Stimulated activated CD4-positive, alpha-beta T cell treated with anti-CD3 and anti-CD28 coated beads, Interleukin-12 subunit alpha, Interleukin-12 subunit beta, amount 100 ng/mL, for 48 hours (primary cell): ENCODE measurements at regions not wholly inside any gene's neighbourhood (a gene's known extent, or its start where the extent isn't known, plus 50 kb on each side); places are given as distances from the start of the nearest gene placed in this dataset.

Source experiments
- DNase-seq, 3 donors: peaks; one replicate each; pipeline ENCODE4 v3.0.0-alpha.2; 2020; ENCODE audit warnings: low read depth in 2 of 3, low spot score in 1 of 3

- DNase-seq: no peak
Measured at GRCh38 chr10:109529258-109529657, 394.1 kb downstream of the XPNPEP1 start.

DNA sequence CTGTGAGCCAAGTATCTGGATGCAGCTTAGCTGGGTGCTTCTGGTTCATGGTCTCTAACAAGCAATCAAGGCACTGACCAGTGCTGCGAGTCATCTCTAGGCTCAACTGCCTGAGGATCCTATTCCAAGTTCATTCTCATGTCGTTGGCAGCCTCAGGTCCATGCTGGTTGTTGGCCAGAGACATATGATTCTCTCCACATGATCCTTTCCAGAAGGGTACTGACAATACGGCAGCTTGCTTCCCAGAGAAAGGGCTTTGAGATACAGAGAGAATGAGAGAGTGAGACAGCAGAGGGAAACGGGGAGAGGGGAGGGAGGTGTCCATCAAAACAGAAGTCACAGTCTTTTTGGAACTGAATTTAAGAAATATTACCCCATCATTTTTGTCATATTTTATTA, 405.6 kb downstream of the XPNPEP1 start:
- DNase-seq: no peak

GRCh38 chr10:109504401-109504800, 418.9 kb downstream of the XPNPEP1 start:
- DNase-seq: no peak

- DNase-seq: no peak
Measured at GRCh38 chr10:109487691-109488090, 435.6 kb downstream of the XPNPEP1 start.

GRCh38 chr10:109480836-109481235, 442.5 kb downstream of the XPNPEP1 start:
- no peak for DNase-seq

GRCh38 chr10:109475711-109476421, 447.4 kb downstream of the XPNPEP1 start:
- DNase-seq: no peak

DNA sequence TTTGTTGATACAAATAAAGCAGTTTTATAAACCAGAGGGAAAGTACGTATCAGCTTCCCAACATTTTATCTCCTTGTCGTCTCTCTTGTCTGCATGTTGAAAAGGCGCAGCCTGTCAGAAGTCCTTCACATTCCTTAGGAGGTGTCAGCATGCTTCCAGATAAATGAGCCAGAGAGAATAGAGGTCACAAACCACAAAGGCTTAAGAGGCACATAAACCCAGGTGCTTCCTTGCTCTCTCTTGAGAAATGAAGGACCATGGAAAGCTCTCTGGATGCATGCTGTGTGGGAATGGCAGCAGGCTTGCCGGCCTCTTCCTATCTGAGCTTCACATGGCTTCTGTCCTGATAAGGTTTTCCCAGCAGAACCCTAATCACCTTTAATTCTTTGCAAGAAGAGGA, 448.5 kb downstream of the XPNPEP1 start:
- no peak for DNase-seq

GRCh38 chr10:109474261-109474660, 449.1 kb downstream of the XPNPEP1 start:
- DNase-seq: no peak

DNA sequence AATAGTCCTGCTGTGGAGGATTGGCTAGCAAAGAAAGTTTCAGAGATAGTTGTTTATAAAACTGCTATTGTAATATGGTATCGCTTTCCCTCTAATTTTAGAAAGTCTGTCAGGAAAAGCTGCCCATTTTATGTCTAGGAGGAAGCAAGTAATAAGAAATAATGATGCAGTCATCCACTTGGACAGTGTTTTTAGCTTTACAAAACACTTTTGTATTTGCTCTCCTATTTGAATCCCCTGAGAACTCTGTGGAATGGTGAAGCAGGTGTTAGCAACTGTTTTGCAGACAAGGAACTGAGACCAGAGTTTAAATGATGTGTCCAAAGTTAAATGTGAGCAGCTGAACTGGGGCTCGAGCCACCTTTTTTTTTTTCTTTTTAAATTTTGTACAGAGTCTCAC, 455.8 kb downstream of the XPNPEP1 start:
- DNase-seq: no peak

DNA sequence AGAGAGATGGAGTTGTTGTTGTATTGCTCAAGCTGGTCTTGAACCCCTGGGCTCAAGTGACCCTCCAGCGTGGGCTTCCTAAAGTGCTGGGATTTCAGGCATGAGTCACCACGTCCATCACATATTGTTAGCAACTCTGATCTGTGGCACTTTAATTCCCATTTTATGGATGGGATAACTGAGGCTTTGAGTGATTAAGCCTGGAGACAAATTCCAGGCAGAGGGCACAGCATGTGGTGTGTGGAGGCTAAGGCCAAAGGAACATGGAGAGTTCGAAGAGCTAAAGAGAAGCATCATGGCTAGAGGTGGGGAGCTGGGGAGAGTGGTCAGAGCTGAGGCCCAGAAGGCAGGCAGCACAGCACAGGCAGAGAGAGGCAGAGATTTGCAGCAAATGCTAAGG, 458.4 kb downstream of the XPNPEP1 start:
- no peak for DNase-seq

- DNase-seq: no peak
Measured at GRCh38 chr10:109457302-109457638, 466.0 kb downstream of the XPNPEP1 start.

DNA sequence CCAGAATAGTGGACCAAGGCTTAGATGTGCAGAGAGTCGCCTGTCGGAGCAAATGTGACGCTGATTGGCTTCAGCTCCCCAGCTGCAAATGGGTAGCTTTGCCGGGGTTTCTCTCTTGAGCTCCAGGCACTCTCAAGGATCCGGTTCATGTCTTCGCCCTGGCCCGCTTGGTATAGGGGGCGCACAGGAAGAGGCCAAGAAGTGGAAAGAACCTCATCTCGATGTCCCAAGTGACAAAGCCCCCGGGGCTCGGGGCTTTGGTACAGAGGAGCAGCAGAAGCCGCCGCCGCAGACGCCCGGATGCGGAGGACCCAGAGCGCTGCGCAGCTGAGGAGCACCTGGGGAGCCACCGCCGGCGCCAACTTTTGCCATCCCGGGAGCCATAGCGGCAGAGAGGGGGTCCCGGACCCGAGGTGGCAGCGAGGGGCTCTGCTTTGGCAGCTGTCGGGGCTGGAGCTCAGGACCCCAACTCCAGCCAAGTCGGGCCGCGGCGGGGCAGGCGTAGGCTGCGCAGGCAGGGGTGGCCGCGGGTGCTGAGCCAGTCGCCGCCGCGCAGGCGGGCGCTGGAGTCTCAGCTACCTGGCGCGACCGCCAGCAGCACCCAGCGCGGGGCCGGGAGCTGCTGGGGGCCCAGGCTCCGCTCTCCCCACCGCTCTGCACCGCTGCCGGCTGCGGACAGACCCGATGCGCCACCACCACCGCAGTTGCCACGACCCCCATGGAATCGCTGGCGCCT, 466.6 kb downstream of the XPNPEP1 start:
- no peak for DNase-seq

DNA sequence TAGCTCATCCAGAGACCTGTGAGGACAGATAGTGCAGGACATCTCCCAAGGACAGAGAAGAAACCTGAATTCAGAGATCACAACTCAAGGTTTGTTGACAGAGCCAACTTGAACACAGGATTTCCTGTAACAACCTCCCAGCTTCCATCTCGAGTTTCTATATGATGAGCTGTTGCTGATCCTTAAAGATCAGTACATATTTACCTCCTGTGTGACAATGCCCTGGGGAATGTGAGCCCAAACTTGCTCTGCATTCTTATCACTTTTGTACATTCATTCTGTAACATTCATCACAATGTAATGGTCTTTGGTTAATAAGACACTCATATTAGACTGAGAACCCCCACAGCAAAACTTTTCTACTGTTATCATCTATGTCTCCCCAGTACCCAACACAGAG, 468.6 kb downstream of the XPNPEP1 start:
- no peak for DNase-seq

- no peak for DNase-seq
Measured at GRCh38 chr10:109451879-109452278, 471.4 kb downstream of the XPNPEP1 start.

GRCh38 chr10:109450702-109451101, 472.6 kb downstream of the XPNPEP1 start:
- no peak for DNase-seq

DNA sequence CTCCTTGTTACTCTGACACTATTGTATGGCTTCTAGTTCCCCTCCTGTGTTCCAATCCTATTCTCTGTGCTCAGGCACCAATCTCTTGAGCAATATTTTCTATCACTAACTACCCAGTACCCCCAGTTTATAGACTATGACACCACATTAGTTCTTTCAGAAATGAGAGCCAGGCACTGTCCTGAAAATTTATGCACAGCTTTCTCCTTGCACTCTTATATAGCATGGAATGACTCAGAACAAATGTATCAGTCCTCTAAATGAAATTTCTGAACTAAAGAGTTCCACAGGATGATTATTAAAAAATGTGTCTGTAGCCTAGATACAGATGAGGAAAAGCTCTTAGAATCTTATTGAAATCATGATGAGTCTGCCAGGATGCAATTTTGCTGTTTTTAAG, 489.9 kb downstream of the XPNPEP1 start:
- DNase-seq: no peak

DNA sequence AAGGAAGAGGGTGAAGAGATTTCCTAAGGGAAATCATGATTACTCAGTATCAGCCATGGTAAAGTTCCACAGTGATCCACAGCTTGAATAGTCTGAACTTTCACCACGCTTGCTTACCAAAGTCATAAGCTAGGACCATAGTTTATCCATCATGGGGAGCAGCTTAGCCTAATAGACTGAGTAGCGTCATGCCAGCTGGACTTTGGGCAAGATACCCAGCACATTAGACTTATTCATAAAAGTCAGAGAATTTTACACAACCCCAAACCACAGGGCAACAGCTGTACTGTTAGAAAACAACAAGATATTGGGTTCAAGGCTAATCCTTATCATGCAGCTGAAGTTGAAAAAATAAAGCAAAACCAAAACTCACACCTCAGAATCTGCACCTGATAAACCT, 491.0 kb downstream of the XPNPEP1 start:
- DNase-seq: no peak

DNA sequence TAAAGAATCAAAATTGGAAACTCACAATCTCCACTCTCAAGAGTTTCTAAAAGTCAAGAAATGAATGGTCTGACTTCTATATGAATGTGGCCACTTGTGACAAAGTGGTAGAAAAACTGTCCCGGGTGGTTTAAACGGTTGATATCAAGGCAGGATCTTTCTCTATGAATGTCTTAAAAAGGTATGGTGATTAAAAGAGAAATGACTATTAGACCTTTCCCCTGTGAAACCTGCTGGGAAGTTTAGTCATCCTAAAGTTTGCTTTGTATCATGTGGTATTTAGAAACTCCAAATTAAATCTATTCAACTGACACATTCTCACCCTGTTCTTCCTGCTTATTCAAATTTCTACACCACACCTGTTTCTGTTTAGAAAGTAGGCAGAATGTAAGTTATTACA, 492.5 kb downstream of the XPNPEP1 start:
- no peak for DNase-seq

GRCh38 chr10:109430043-109430760, 493.1 kb downstream of the XPNPEP1 start:
- no peak for DNase-seq

DNA sequence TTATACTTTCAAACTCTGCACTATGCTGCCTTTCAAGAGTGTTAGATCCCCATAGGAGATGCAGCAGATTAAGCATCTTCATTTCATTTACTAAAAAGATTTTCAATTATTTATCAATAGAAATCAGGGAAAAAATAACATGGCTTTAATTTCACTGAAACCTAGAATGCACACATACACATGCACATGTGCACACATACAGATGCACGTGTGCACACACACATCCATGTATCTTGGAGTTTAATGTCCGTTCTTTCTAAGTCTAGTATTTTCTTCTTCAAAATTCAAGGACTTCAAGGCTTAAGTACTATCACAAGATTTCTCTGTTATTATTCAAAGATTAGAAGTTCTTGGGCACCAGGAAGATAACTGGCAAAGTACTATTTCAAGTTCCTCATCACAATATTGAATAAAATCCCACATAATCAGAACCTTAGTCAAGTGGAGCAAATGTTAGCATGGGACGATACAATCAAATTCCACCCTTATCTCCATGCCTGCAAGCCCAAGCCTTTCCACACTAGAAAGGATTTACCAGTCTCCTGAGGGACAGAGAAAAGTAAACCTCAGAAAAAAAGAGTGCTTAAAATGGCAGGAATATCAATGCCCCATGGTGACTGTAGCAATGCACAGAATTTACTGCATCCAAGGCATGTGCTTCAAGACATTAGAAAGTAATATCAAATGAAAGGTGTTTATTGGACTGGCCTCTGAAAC, 494.4 kb downstream of the XPNPEP1 start:
- no peak for DNase-seq

DNA sequence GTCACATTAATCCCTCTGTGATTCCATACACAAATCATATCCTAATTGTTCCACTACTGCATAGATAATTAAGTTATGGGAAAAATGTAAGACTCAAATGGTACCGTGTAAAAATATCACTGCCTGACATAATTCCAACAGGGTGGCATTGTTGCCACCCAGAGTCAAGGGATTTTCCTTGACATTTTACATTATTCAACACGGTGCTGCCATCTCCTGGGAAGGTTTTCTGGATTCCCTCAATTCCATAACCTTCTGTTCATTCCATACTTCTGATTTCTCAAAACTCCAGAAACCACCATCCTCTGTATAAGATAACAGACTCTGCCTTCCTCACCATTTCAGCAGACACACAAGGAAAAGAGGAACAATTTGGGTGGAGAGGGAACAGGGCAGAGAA, 495.9 kb downstream of the XPNPEP1 start:
- no peak for DNase-seq

DNA sequence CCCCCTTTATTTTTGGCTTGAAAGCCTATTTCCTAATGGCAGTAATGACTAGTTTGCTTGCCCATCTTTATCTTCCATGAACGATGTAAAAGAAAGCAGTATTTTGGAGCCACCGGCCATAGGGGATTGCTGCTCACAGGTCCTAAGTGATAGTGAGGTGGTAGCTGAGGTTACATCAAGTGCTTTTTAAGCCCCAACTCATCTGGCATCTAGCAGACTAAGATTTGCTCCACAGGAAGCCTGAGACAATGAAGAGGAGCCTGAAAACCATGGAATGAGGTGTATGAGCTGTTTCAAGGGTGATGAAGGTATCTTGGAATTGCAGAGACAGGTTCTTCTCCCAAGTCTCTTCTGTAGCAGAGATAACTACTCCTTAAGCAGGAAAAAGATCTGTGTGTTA, 496.3 kb downstream of the XPNPEP1 start:
- DNase-seq: no peak
